Hepatocyte (in vitro differentiated cells): ENCODE measurements at regions not wholly inside any gene's neighbourhood (a gene's known extent, or its start where the extent isn't known, plus 50 kb on each side); places are given as distances from the start of the nearest gene placed in this dataset.

Source experiments
- CTCF ChIP-seq: fragments of 200-600 bp; sonication (generic); IDR thresholded peaks from 2 replicates; pipeline ENCODE4 v1.5.1; 2016; ENCODE audit warnings: antibody characterized with exemption, mild to moderate bottlenecking; ENCODE audit not compliant: poor library complexity
- EZH2phosphoT487 ChIP-seq: fragments of 200-600 bp; sonication (generic); IDR thresholded peaks from one replicate; pipeline ENCODE4 v1.6.1; 2018; ENCODE audit warnings: antibody characterized with exemption, mild to moderate bottlenecking, low read depth, moderate library complexity; ENCODE audit not compliant: unreplicated experiment, severe bottlenecking

- TF ChIP-seq CTCF, result no peak
- TF ChIP-seq EZH2phosphoT487, result no peak
These were observed 398.3 kb downstream of the IRX2 start for GRCh38 chr5:2353211-2353610.
